AG04450 (cell line): ENCODE measurements at regions not wholly inside any gene's neighbourhood (a gene's known extent, or its start where the extent isn't known, plus 50 kb on each side); places are given as distances from the start of the nearest gene placed in this dataset.

Source experiments
- CTCF ChIA-PET: fragments of 300-600, 350-600 bp; formaldehyde crosslinking; extraction: SDS; loops from one replicate; lab custom pipeline; 2022; ENCODE audit warnings: antibody characterized with exemption, inconsistent platforms; lab: Charles Lee
- POLR2A ChIA-PET: fragments of 350-600 bp; formaldehyde crosslinking; extraction: SDS; loops from one replicate; lab custom pipeline; 2021; ENCODE audit warnings: antibody characterized with exemption, inconsistent platforms; lab: Yijun Ruan, JAX
- DNase-seq: peaks from one replicate; pipeline ENCODE4 v3.0.0-alpha.2; 2011; ENCODE audit warnings: low read depth, low spot score
- H3K27ac ChIP-seq: one replicate; pipeline ENCODE4 v1.5.1; 2012; ENCODE audit warnings: low read depth, low read length, control low read depth
- H3K27me3 ChIP-seq: one replicate; pipeline ENCODE4 v1.6.0; 2012; ENCODE audit warnings: low read length; ENCODE audit not compliant: control insufficient read depth, insufficient read depth
- H3K4me3 ChIP-seq: 2 replicates; pipeline ENCODE4 v1.5.1; 2011; ENCODE audit warnings: mild to moderate bottlenecking, low read depth, low read length, control low read depth
- H3K9me3 ChIP-seq: 2 replicates; pipeline ENCODE4 v1.5.1; 2012; ENCODE audit warnings: low read length; ENCODE audit not compliant: control insufficient read depth, insufficient read depth
- TF ChIP-seq, protein P1 (sequence below): IDR thresholded peaks from 2 replicates; pipeline ENCODE4 v1.5.1; 2011; ENCODE audit warnings: low read depth, low read length, control low read depth, inconsistent platforms

GRCh38 chr14:59028476-59029202 lies 159.8 kb upstream of the DAAM1 start:
- ChIA-PET CTCF (interaction anchor here (0.7 to 3.2 kb wide), 17 partner anchors 25 to 528 kb away, joined by 3 to 36 read pairs (median 5); partner anchors contain the start of gene DACT1), POLR2A (interaction anchor here (1.0 to 1.3 kb wide), 3 partner anchors 87 to 410 kb away, joined by 3 to 4 read pairs (median 3); no protein-coding TSS in a partner anchor)
- Histone ChIP-seq H3K9me3 (no peaks in the 10 kb centered on the region), H3K4me3 (no peak overlapping the region), H3K27me3 (no peaks in the 10 kb centered on the region), H3K27ac (peak overlapping the region; percentile 53)
- peak; percentile 93 for DNase-seq
- TF ChIP-seq, protein P1, sequence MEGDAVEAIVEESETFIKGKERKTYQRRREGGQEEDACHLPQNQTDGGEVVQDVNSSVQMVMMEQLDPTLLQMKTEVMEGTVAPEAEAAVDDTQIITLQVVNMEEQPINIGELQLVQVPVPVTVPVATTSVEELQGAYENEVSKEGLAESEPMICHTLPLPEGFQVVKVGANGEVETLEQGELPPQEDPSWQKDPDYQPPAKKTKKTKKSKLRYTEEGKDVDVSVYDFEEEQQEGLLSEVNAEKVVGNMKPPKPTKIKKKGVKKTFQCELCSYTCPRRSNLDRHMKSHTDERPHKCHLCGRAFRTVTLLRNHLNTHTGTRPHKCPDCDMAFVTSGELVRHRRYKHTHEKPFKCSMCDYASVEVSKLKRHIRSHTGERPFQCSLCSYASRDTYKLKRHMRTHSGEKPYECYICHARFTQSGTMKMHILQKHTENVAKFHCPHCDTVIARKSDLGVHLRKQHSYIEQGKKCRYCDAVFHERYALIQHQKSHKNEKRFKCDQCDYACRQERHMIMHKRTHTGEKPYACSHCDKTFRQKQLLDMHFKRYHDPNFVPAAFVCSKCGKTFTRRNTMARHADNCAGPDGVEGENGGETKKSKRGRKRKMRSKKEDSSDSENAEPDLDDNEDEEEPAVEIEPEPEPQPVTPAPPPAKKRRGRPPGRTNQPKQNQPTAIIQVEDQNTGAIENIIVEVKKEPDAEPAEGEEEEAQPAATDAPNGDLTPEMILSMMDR, result peak; percentile 95

DNA sequence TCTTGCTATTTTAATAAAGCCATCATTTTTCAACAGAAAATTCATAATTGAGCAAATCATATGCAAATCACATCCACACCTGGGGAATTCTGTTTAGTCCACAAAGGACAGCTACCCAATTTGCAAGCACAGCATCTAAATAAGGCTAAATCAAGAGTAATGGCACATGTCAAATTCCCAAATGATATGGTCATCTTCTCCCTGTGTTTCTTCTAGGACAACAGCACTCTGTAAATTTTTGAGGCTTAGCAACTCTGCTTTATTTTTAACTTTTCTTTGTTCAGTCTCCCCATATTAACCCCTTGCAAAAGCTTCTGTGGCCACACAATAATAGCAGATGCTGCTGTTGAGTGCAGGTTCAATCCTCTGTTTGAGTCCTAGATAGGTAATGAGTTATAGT lies 155.6 kb upstream of the DAAM1 start:
- POLR2A ChIA-PET, result no interaction called here
- H3K9me3 ChIP-seq, result no peaks in the 10 kb centered on the region
- no peaks in the 10 kb centered on the region for H3K27me3 ChIP-seq
- no peak overlapping the region for H3K4me3 ChIP-seq
- TF ChIP-seq, protein P1, result no peak
- CTCF ChIA-PET, result interaction anchor here (0.8 to 1.3 kb wide), 4 partner anchors 94 to 532 kb away, joined by 3 to 4 read pairs (median 3); no protein-coding TSS in a partner anchor
- H3K27ac ChIP-seq, result no peak overlapping the region
- no peak for DNase-seq

GRCh38 chr14:59036134-59036533 lies 152.3 kb upstream of the DAAM1 start:
- no peaks in the 10 kb centered on the region for H3K27me3 ChIP-seq
- TF ChIP-seq, protein P1, result no peak
- CTCF ChIA-PET, result interaction anchor here (3.8 kb wide), 1 partner anchor 19 kb away, joined by 16 read pairs; no protein-coding TSS in a partner anchor
- no peak overlapping the region for H3K4me3 ChIP-seq
- no peak overlapping the region for H3K27ac ChIP-seq
- DNase-seq, result no peak
- POLR2A ChIA-PET, result no interaction called here
- no peaks in the 10 kb centered on the region for H3K9me3 ChIP-seq

DNA sequence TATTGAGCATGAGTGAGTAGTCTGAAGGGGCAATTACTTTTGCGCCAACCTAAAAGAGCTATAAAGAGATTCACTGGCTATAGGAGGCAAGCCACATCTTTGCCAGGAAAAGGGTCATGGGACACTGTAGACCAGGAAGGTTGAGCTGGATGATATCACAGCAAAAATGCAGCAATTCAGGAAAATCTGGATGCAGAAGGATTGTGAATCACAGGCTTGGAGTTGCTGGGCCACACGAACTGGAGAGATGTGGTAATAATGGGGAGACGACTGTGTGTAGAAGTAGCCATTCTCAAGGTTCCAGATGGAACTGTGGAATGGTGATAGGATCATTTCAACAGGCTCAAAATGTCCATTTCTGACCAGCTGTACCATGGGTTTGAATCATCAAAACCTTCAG lies 151.4 kb upstream of the DAAM1 start:
- ChIA-PET POLR2A (interaction anchor here (0.6 kb wide), 1 partner anchor 400 kb away, joined by 3 read pairs; no protein-coding TSS in a partner anchor), CTCF (interaction anchor here (1.2 to 3.8 kb wide), 2 partner anchors 18 to 87 kb away, joined by 3 to 16 read pairs; no protein-coding TSS in a partner anchor)
- Histone ChIP-seq H3K27ac (no peak overlapping the region), H3K4me3 (no peak overlapping the region), H3K27me3 (no peaks in the 10 kb centered on the region), H3K9me3 (no peaks in the 10 kb centered on the region)
- TF ChIP-seq, protein P1, result no peak
- no peak for DNase-seq

DNA sequence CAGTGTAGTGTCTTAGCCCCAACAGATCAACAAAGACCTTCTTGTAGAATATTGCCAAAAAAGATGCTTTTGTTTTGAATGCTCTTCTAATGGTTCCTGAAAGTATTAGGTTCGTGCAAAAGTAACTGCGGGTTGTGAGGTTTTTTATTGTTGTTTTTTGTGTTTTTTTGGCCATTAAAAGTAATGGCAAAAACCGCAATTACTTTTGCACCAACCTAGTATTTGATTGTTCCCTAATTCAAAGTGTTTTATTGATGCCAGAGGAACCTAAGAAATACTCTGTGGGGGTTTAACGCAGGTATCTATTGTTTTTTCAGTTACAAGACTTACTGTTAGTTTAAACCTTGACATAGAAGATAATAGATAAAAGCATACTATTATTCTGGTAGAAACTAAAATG lies 150.8 kb upstream of the DAAM1 start:
- CTCF ChIA-PET, result interaction anchor here (1.2 to 3.8 kb wide), 2 partner anchors 18 to 86 kb away, joined by 3 to 16 read pairs; no protein-coding TSS in a partner anchor
- POLR2A ChIA-PET, result no interaction called here
- no peak overlapping the region for H3K4me3 ChIP-seq
- TF ChIP-seq, protein P1, result no peak
- H3K27me3 ChIP-seq, result no peaks in the 10 kb centered on the region
- DNase-seq, result no peak
- no peaks in the 10 kb centered on the region for H3K9me3 ChIP-seq
- no peak overlapping the region for H3K27ac ChIP-seq
